Calu3 (cell line): ENCODE measurements at regions not wholly inside any gene's neighbourhood (a gene's known extent, or its start where the extent isn't known, plus 50 kb on each side); places are given as distances from the start of the nearest gene placed in this dataset.

Experiments
- BruUV-seq: library from RNA; stranded (reverse); fragments of 400-500 nt; replicated peaks from 2 replicates; lab custom pipeline; 2021; lab: Mats Ljungman, UMichigan
- CTCF ChIA-PET: fragments of 300-600 bp; sonication (Branson Sonifier 250); formaldehyde crosslinking; loops from one replicate; lab custom pipeline; 2022; ENCODE audit warnings: antibody characterized with exemption; lab: Charles Lee
- DNase-seq: peaks from one replicate; pipeline ENCODE4 v3.0.0; 2022
- H3K27ac Mint-ChIP-seq: one replicate; pipeline ENCODE4 v1.8.0; 2022; ENCODE audit warnings: mixed read lengths; ENCODE audit not compliant: unreplicated experiment
- H3K27me3 Mint-ChIP-seq: one replicate; pipeline ENCODE4 v1.8.0; 2022; ENCODE audit warnings: mixed read lengths; ENCODE audit not compliant: unreplicated experiment
- H3K36me3 Mint-ChIP-seq: one replicate; pipeline ENCODE4 v1.8.0; 2022; ENCODE audit warnings: mild to moderate bottlenecking, moderate library complexity, mixed read lengths; ENCODE audit not compliant: insufficient read depth, unreplicated experiment
- H3K4me1 Mint-ChIP-seq: one replicate; pipeline ENCODE4 v1.8.0; 2022; ENCODE audit warnings: mild to moderate bottlenecking, low read depth, mixed read lengths; ENCODE audit not compliant: unreplicated experiment
- H3K4me3 Mint-ChIP-seq: one replicate; pipeline ENCODE4 v1.8.0; 2022; ENCODE audit warnings: mild to moderate bottlenecking, low read depth, moderate library complexity, mixed read lengths; ENCODE audit not compliant: unreplicated experiment
- H3K9me3 Mint-ChIP-seq: one replicate; pipeline ENCODE4 v1.8.0; 2022; ENCODE audit warnings: low read depth, mixed read lengths; ENCODE audit not compliant: unreplicated experiment
- CTCF ChIP-seq: fragments of 200-600 bp; IDR thresholded peaks from one replicate; pipeline ENCODE4 v1.8.0; 2022; ENCODE audit warnings: antibody characterized with exemption; ENCODE audit not compliant: unreplicated experiment
- intact Hi-C: fragments of 100-400 bp; cut with micrococcal nuclease; formaldehyde crosslinking; loops from one replicate; pipeline ENCODE4 v1.10.0; 2022; ENCODE audit not compliant: unreplicated experiment

- Mint-ChIP-seq H3K36me3 (no peaks in the 10 kb centered on the region), H3K4me1 (no peaks in the 10 kb centered on the region), H3K9me3 (peaks cover 3% of the 10 kb centered on the region), H3K4me3 (no peak overlapping the region), H3K27ac (no peak overlapping the region), H3K27me3 (no peaks in the 10 kb centered on the region)
- CTCF ChIA-PET = interaction anchor here (0.7 kb wide), 1 partner anchor 907 kb away, joined by 3 read pairs; no protein-coding TSS in a partner anchor
- DNase-seq = no peak
- TF ChIP-seq CTCF = no peak
- no TSS peak for BruUV-seq
- intact Hi-C loops = no loop called here
These were observed 169.3 kb upstream of the KCTD3 start for GRCh38 chr1:215397843-215398242.

GRCh38 chr1:215399787-215400186 lies 167.3 kb upstream of the KCTD3 start:
- H3K4me1 Mint-ChIP-seq = no peaks in the 10 kb centered on the region

GRCh38 chr1:215400741-215401140 lies 166.4 kb upstream of the KCTD3 start:
- DNase-seq = no peak
- intact Hi-C loops = no loop called here
- H3K27ac Mint-ChIP-seq = no peak overlapping the region
- CTCF ChIA-PET = no interaction called here
- no peaks in the 10 kb centered on the region for H3K27me3 Mint-ChIP-seq
- no peaks in the 10 kb centered on the region for H3K36me3 Mint-ChIP-seq
- H3K4me1 Mint-ChIP-seq = no peaks in the 10 kb centered on the region
- H3K4me3 Mint-ChIP-seq = no peak overlapping the region
- H3K9me3 Mint-ChIP-seq = peaks cover 3% of the 10 kb centered on the region
- no peak for TF ChIP-seq CTCF
- no TSS peak for BruUV-seq

More at GRCh38 chr1:215399787-215400186, 167.3 kb upstream of the KCTD3 start:
- H3K36me3 Mint-ChIP-seq = no peaks in the 10 kb centered on the region
- BruUV-seq = no TSS peak
- H3K4me3 Mint-ChIP-seq = no peak overlapping the region
- no peak overlapping the region for H3K27ac Mint-ChIP-seq
- DNase-seq = no peak
- intact Hi-C loops = no loop called here
- H3K9me3 Mint-ChIP-seq = peaks cover 3% of the 10 kb centered on the region
- CTCF ChIA-PET = no interaction called here
- no peak for TF ChIP-seq CTCF
- no peaks in the 10 kb centered on the region for H3K27me3 Mint-ChIP-seq

GRCh38 chr1:215402147-215402546 lies 165.0 kb upstream of the KCTD3 start:
- peaks cover 3% of the 10 kb centered on the region for H3K9me3 Mint-ChIP-seq
- no peaks in the 10 kb centered on the region for H3K36me3 Mint-ChIP-seq
- no peaks in the 10 kb centered on the region for H3K27me3 Mint-ChIP-seq
- intact Hi-C loops = no loop called here
- CTCF ChIA-PET = no interaction called here
- DNase-seq = no peak
- H3K27ac Mint-ChIP-seq = no peak overlapping the region
- TF ChIP-seq CTCF = no peak
- H3K4me3 Mint-ChIP-seq = no peak overlapping the region
- H3K4me1 Mint-ChIP-seq = no peaks in the 10 kb centered on the region
- BruUV-seq = no TSS peak
